GM12873 (cell line): ENCODE measurements at regions not wholly inside any gene's neighbourhood (a gene's known extent, or its start where the extent isn't known, plus 50 kb on each side); places are given as distances from the start of the nearest gene placed in this dataset.

Experiments used
- CTCF ChIP-seq: IDR thresholded peaks from 2 replicates; pipeline ENCODE4 v1.5.1; 2012; ENCODE audit warnings: low read depth, mild to moderate bottlenecking, moderate library complexity, low read length, control low read depth; ENCODE audit not compliant: insufficient read depth; ENCODE audit errors: missing control alignments

GRCh38 chr11:45543081-45543480 lies 122.3 kb downstream of the CHST1 start:
- TF ChIP-seq CTCF, result no peak

DNA sequence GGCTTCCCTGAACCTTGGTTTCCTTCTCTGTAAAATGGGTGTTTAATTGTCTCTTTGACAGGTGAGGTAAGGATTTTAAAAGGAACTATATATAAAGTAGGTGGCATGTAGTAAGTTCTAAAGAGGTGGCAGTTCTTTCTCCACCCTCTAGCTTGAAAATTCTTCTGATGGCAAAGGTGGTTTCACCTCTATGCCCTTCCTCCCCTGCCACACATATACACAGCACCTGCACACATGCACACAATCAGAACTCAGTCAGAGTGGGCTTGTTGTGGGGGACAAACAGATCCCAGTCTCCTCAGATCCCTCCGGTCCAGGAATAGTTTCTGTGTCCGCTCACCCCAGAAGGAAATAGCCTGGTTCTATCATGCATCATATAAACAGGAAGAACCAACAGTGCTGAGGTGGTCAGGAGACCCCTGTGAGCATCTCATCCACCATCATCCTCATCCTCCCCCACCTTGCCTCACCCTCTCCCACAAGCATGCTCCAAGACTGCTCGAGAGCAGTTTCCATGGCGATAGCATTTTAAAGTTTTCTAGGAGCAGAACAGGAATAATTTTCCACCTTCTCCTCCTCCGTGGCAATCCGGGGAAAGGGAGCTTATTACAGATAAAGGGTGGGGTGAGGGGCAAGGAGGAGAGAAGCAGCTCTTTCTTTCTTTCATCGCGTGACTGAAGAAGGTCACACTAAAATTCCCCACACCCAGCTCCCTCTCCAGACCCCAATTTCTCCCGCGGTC lies 123.6 kb downstream of the CHST1 start:
- TF ChIP-seq CTCF, result no peak

DNA sequence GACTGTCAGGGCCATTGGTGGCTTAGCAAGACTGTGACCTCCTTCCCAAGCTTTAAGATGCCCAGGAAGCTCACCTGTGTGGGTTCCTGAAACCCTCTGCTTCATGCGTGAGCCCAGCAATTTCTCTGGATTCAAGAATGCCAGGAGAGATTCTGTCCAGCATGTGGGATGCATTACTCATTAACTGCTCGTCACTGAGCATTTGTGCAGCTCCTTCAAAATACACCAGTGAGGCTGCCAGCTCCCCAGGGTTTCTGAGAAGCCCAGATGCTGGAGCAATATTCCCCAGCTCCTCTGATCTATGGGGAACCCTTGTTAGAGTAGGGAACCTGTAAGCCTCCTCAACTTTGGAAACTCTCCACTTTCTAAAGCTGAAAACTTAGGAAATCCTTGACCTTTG lies 126.5 kb downstream of the CHST1 start:
- no peak for TF ChIP-seq CTCF

DNA sequence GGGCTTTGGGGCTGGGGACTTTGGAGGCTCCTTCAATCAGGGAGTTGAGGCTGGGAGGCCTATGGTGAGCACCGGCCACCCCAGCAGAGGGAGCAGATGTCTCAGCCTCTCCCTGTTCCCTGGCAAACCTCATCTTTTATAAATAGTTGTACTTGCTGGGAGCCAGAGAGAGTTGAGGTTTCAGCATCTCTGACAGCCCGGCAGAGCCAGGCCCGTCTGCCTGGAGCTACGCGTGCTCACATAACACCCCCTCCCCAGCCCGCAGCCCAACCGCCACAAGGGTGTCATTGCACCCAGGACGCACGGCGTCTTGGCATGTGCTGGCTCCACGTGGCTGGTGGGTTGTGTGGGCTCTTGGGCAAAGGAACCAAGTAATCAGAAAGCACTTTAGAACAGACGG lies 127.1 kb downstream of the CHST1 start:
- no peak for TF ChIP-seq CTCF

DNA sequence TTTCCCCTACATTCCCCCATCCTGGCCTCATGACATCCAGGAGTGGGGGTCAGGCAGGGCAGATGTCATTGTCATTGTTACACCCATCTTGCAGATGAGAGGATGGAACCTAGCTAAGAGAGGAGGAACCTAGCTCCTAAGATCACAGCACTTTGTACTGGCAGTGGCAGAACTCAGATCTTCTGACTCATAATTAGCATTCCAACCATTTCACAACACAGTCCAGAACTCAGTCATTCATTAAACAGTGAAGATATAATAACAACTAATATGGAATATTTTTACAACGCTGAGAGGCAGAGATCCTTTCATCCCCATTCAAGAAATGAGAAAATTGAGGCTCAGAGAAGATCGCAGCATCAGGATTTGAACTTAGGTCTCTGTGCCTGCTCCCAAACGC lies 127.8 kb downstream of the CHST1 start:
- TF ChIP-seq CTCF, result no peak

DNA sequence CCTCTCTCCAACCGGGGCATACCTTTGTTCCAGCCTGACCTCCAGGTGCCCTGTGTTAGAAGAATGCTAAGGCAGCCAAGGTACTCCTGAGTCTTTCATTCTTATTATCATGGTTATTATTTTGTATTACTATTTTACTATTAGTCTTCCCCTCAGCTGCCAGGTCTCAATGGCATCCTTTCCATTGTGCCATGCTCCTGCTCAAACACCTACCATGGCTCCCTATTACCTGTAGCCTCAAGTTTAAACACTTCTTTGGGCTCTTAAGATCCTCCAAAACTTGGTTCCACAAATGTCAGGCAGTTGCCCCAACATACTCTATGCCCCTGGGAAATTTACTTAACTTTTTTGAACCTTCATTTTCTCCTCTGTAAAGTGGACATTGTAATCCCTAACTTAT lies 130.4 kb downstream of the CHST1 start:
- no peak for TF ChIP-seq CTCF

GRCh38 chr11:45534132-45534531 lies 131.3 kb downstream of the CHST1 start:
- no peak for TF ChIP-seq CTCF
